GM18520 (cell line): ENCODE measurements at regions not wholly inside any gene's neighbourhood (a gene's known extent, or its start where the extent isn't known, plus 50 kb on each side); places are given as distances from the start of the nearest gene placed in this dataset.

Experiments
- ATAC-seq: cut with Tn5 transposase; IDR thresholded peaks from one replicate; pipeline ENCODE4 v1.9.1; 2021; ENCODE audit not compliant: unreplicated experiment

DNA sequence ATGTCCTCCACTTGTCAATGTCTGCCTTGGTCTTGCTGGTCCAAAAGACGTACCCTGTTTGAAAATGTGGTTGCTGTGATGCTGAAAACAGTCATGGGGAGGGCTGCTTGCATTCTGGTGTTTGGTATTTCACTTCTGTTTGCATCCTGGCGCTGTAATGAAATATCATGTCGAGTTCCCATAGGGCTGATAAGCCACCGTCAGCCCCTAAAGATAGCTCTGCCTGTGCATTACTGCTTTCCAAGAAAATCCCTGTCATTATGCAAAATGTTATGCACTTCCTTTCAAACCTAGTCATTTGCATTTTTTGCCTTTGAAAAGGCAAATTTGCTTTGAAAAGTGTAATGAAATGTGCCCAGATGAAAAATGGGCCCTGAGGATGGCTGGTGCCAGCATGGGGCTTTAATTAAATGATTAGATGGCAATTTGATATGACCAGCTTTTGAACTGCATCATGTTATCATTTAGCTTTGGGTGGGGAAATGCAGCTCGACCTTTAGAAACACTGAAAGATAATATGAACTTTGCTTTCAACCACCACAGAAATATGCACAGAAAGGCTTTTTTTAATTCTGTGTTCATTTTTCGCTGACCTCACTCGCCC is 374.4 kb upstream of the SGCD start:
- no peak for ATAC-seq

GRCh38 chr5:155953335-155953734 is 373.6 kb upstream of the SGCD start:
- ATAC-seq: no peak

DNA sequence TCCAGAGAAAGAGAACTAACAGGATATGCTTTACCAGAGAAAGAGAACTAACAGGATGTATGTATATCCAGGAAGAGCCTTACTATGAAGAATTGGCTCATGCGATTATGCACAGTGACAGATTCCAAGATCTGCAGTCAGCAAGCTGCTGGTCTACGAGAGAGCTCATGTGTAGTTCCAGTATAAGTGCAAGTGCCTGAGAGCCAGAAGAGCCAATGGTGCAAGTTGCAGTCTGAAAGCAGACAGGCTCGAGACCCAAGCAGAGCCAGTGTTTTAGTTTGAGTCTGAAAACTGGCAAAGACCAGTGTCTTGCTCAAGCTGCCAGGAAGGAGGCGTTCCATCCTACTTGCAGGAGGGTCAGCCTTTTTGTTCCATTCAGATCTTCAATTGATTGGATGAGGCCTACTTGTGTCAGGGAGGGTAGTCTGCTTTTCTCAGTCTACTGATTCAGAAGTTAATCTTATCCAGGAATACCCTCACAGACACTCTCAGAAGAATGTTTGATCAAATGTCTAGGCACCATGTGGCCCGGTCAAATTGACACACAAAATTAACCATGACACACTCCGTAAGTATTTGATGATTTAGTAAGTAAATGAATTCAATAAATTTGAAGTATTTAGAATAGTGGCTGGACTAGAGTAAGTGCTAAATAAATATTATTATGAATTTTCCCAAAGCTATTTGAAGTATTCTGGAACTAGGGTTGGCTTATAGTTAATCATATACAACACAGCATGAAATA is 372.1 kb upstream of the SGCD start:
- no peak for ATAC-seq

GRCh38 chr5:155957884-155958283 is 369.1 kb upstream of the SGCD start:
- ATAC-seq: no peak

- ATAC-seq: no peak
Observed at GRCh38 chr5:155959082-155959481, 367.9 kb upstream of the SGCD start.

GRCh38 chr5:155960177-155960576 is 366.8 kb upstream of the SGCD start:
- ATAC-seq: no peak

GRCh38 chr5:155969537-155969936 is 357.4 kb upstream of the SGCD start:
- ATAC-seq: no peak

DNA sequence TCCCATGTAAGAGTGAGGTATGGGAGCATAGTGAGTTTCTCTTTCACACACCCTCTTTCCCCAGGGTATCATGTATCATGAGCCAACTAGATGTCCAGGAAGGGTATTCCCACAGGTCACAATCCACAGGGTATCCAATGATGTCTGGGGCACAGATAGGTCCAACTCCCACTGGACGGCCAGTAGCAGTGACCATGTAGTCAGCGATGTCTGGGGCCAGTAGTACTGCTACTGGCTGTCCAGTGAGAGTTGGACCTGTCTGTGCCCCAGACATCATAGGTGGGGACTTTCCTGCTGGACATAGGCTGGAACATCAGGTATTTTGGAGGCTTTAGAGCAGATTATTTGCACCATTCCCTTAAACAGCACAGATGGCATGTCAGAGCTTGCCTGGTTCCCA is 352.6 kb upstream of the SGCD start:
- no peak for ATAC-seq

- no peak for ATAC-seq
Observed at GRCh38 chr5:155978850-155979249, 348.1 kb upstream of the SGCD start.

DNA sequence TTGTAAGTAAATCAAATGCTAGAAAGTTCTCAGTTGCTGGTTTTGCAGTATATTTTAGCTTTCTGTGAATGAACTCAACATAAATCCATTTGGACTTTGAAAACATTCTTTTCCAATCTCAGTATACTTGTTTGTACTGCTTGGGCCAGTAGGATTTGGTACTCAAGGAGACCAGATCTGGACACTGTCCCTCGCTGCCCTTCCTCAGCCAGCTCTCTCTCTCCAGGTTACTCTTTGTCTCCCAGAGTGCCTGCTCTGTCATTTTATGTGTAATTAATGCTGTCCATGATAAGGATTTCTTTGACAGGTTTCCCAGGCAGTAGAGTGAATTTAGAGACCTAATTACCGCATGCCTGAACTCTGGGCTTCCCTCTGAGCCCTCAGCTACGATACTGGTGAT is 344.6 kb upstream of the SGCD start:
- ATAC-seq: no peak

DNA sequence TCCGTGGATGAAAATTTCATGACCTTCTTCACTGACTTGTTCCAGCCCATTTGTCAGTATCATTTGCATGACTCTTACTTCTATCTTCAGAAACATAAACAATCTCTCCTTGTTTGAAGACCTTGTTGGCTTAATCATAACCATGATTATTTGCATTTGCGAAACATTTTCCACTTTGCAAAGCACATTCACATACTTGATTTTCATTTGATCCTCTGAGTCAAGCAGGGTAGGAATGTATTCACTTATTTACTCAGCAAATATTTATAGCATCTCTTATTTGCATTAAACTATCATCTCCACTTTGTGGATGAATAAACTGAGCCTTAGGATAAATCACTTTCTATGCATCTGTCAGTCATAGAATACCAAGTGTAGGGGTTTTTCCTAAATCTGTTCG is 343.0 kb upstream of the SGCD start:
- ATAC-seq: no peak

DNA sequence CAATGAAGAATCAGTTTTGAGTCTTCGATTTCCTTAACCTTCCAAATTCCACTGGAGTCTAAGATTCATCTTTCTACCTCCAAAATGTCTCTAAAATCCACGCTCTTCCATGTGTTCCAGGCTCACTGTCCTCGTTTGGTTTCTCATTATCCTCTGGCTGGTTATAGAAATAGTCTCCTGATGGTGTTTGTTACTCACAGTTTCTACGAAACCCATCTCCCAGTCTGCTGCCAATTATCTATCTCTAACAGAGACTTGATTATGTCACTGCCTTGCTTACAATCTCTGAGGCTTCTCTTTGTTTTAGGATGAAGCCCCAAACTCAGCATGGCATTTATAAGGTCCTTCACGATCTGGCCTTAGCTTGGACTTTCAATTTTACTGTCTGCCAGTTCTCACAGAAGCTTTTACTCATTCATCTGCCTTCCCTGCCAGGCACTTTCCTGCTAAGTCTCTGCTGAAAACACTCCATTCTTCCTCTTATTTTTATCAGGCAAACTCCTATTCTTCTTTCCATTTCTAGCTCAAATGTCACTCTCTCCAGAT is 339.6 kb upstream of the SGCD start:
- no peak for ATAC-seq

GRCh38 chr5:155989879-155990278 is 337.1 kb upstream of the SGCD start:
- no peak for ATAC-seq

- no peak for ATAC-seq
Observed at GRCh38 chr5:155996123-155996522, 330.8 kb upstream of the SGCD start.

GRCh38 chr5:155998257-155998656 is 328.7 kb upstream of the SGCD start:
- ATAC-seq: no peak

- no peak for ATAC-seq
Observed at GRCh38 chr5:156000115-156000514, 326.8 kb upstream of the SGCD start.

- ATAC-seq: no peak
Observed at GRCh38 chr5:156004754-156005153, 322.2 kb upstream of the SGCD start.

- ATAC-seq: no peak
Observed at GRCh38 chr5:156006026-156006647, 320.8 kb upstream of the SGCD start.

- ATAC-seq: no peak
Observed at GRCh38 chr5:156008844-156009243, 318.1 kb upstream of the SGCD start.

DNA sequence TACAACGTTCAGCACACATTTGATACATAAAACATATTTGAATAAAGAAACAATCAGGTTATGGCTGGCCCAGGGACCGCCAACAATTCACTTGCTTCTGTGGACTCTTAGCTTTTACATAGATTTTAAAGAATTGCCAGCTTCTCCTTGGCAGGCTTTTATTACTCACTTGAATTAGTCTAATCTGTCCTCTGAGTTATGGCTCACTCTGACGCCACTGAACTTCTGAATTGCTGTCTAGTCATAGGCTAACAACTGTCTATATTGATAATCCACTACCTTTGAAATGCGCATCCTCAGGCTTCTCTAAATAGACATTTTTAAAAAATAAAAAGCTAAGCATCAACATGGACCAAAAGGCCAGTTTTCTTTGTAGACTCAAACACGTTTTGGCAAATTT is 317.4 kb upstream of the SGCD start:
- no peak for ATAC-seq

- ATAC-seq: no peak
Observed at GRCh38 chr5:156015137-156015536, 311.8 kb upstream of the SGCD start.

GRCh38 chr5:156019130-156019529 is 307.8 kb upstream of the SGCD start:
- ATAC-seq: no peak
